NCI-H146 treated with DMSO at 0.1 percent for 48 hours (cell line): ENCODE measurements at regions not wholly inside any gene's neighbourhood (a gene's known extent, or its start where the extent isn't known, plus 50 kb on each side); places are given as distances from the start of the nearest gene placed in this dataset.

Experiments used
- DNase-seq: peaks from one replicate; lab custom pipeline; 2025; ENCODE audit not compliant: unreplicated experiment; lab: John Stamatoyannopoulos, UW

- no peak for DNase-seq
These were observed 363.9 kb downstream of the MAFB start for GRCh38 chr20:40325006-40325568.

DNA sequence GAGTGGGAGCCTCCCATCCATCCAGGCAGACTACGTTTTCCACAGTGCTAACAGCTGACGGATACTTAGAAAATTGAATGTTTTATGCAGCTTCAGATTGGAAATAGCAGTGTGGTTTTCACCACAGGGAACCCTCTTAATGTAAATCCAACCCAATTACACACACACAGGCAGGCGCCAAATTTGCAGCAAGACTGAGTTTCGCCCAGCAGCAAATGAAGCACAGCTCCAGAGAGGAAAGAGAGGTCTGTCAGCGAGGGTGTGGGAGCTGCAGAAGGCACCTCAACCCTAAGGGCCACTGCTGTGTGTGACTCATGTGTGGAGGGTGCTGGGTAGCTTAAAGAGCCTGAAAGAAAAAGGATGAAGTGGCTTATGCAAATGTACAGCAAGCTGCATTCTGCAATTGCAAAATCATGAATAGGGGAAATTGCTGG, 365.7 kb downstream of the MAFB start:
- DNase-seq = no peak

- DNase-seq = no peak
These were observed 366.1 kb downstream of the MAFB start for GRCh38 chr20:40322941-40323340.

DNA sequence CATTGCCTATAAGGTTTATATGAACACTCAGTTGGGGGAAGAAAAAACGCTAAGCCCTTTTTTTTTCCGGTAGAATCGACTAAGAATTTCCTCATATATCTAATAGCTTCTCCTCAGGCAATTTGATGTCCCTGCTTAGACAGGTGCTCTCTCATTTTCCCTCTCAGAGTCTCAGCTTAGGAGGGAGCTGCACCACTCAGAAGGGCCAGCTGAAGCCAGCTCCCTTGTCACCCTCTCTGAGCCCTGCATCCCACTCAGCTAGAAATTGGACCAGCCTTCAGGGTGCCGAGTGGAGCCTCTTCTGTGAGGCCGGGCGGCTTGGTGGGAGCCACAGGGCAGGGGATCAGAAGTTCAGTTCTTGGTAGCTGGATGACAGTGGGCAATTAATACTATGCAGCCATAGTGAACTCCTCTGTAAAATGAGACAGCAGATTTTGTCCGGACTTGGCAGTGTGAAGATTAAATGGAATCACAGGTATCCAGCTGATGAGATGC, 368.5 kb downstream of the MAFB start:
- DNase-seq = no peak

DNA sequence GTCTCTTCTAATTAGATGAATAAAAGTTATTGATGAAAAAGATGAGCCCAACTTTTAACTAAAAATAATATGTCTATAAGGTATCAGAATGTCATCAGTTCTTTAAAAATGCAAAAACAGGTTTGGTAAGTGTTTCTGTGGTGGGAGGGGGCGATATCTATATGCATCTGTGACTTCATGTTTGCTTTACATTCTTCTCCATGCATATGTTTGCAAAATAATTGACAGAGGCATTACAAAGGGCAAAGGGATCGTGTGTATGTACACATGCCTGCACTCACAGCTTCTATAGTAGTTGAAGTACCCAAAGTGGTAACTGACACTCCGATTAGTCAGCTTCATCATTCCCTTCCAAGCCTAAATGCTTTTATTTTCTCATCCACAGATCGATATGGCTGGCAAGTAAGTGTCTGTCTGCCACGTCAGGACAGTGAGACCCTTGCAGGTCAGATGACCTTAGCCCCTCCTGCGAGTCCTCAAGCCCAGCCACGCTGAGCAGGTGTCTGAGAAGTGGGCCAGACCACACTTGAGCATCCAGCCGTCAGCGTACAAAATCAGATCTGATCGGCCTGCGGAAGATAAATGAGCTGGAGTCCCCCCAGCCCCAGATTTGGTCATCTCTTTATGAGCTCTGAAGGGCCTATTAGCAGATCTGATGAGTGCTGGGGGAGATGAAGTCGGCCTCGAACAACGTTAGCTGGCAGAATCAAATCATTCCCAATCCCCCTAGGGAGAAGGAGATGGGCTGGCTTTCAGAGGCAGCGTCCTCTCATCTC, 369.1 kb downstream of the MAFB start:
- no peak for DNase-seq

GRCh38 chr20:40319056-40319455, 370.0 kb downstream of the MAFB start:
- DNase-seq = no peak

GRCh38 chr20:40317156-40317790, 371.8 kb downstream of the MAFB start:
- no peak for DNase-seq

DNA sequence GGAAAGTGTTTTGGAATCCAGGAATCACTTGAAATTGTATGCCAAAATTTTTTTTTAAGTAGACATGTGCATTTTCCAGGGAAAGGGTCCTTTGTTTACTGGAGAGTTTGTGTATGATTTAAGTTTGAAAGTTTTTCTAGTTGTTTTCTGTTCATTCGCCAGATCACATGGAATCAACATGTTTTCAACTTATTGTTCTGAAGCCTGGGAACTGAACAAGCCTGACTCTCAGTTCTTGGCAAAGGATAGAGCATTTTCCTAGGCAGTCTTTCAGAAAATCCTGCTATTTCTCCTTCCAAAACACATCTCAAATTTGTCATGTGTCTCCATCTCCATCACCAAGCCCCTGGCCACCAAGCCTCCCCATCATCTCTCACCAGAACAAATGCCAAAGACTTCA, 374.8 kb downstream of the MAFB start:
- no peak for DNase-seq

GRCh38 chr20:40313730-40314129, 375.3 kb downstream of the MAFB start:
- no peak for DNase-seq

- no peak for DNase-seq
These were observed 379.3 kb downstream of the MAFB start for GRCh38 chr20:40309731-40310130.

GRCh38 chr20:40307997-40308396, 381.0 kb downstream of the MAFB start:
- no peak for DNase-seq

GRCh38 chr20:40307268-40307667, 381.8 kb downstream of the MAFB start:
- DNase-seq = no peak

- DNase-seq = no peak
These were observed 383.7 kb downstream of the MAFB start for GRCh38 chr20:40305303-40305702.

- DNase-seq = no peak
These were observed 384.9 kb downstream of the MAFB start for GRCh38 chr20:40304119-40304613.

DNA sequence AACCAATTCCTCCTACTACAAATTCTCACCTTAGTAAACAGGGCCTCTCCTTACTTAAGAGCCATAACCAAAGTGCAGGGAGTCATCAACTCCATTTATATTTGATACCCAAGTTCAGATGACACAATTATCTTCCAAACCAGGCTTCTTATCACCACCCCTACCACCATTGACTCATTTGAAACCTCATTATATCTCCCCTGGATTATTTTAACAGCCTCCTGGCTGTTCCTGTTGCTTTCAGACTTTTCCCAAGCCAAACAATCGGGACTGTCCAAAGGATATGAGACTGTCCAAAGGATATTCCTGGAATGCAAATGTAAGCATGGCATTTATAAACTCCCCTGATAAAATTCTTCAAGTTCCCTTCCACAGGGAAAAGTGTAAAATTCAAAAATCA, 394.3 kb downstream of the MAFB start:
- DNase-seq = no peak

- DNase-seq = no peak
These were observed 394.9 kb downstream of the MAFB start for GRCh38 chr20:40294175-40294574.

DNA sequence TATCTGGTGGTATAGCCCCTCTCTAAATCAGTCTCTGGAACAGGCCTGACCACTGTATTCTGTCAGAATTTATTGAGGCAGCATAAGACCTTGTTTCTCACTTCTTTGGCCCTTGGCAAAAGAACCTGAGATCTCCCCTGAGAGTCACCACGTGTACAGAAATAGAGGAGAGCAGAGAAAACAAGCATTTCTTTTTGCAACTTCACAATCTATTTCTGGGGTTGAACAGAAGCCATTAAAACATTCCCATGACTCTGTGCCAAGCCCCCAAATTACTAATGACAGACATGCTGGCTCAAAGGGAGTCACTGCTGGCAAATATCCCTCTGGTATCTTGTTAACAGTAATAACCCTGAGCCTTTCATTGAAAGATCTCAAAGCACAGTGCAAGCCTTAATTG, 395.3 kb downstream of the MAFB start:
- no peak for DNase-seq

DNA sequence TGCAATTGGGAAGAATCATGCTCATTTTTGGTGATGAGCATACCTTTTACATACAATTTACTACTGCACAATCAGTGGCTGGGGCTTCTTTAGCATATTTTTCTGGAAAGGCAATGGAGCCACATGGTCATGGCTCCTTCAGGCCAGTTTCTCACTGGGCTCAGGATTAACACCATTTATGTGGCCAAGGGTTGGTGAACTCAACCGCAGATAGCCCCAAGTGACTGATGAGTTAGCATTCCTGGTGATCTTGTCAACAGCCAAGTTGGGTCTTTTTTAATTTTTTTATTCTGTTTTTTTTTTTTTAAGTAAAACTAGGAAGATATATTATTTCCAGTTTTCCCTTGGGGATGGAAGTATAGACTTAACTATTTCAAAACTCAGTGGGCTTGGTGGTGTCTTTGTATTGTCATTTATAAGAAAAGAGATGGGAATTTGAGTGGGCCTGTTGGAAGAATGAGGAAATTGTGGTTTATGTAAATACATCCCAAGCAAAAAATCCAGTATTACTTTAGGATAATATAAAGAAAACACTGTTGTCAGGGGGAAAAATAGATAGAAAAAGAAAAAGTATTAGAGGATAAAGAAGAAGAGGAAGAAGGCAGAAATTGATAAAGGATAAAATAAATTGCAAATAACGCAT, 397.4 kb downstream of the MAFB start:
- DNase-seq = no peak

DNA sequence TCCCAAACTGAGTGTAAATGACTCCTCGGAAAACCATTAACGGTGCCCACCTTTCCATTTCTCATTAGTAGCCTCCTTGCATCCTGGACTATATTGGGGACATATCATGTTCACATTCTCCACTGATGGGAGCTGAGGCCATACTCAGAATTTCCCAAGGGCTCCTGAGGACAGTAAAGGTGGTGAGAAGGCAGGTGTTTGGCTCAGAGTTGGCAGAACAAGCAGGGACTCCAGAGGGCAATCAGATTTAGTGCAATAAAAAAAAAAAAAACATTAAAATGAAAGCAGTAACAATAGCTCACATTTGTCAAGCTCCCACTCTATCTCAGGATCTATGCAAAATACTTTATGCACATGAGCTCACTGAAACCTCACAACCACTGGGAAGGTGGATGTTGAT, 401.4 kb downstream of the MAFB start:
- no peak for DNase-seq

DNA sequence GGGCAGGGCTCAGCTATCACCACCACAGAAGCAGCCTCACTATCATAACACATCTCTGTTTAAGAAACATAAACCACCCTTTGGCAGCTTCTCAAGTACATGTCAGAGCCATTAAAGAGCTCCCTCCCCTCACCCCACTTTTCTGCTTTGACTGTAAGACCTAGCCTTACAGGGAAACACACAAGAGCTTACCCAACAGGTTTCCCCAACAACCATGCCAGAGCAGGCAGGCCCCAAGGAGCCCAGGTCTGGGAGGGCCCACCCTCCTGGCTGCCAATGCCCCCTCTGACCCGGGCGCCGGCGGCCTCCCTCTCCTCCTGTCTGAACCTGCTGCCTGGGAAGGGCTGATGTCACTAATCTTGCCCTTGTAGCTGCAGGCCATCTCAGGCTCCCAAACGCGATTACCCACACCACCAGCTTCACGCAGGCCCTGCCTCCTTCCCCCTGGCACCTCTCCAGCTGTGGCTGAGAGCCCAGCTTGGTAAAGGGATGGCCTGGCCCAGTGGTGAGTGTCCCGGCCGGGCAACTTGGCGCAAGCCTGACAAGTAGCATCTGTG, 402.0 kb downstream of the MAFB start:
- no peak for DNase-seq

GRCh38 chr20:40284611-40285010, 404.4 kb downstream of the MAFB start:
- no peak for DNase-seq
